Transverse colon (tissue), 4 donors: ENCODE measurements at regions not wholly inside any gene's neighbourhood (a gene's known extent, or its start where the extent isn't known, plus 50 kb on each side); places are given as distances from the start of the nearest gene placed in this dataset.
A peak's percentile ranks its signal among the peaks of the same experiment; 100 is the strongest.

Experiments used
- DNase-seq: peaks from one replicate; pipeline ENCODE4 v3.0.0-alpha.2; 2019
- H3K27ac ChIP-seq, 4 donors: fragments of 200-600 bp; sonication (generic); 2 replicates each; pipeline ENCODE4 v1.5.1; 2016 to 2018; ENCODE audit warnings: inconsistent platforms in 4 of 4
- H3K27me3 ChIP-seq: fragments of 200-600 bp; sonication (generic); 2 replicates; pipeline ENCODE4 v1.5.1; 2017; ENCODE audit warnings: inconsistent platforms
- H3K36me3 ChIP-seq, 4 donors: fragments of 200-600 bp; sonication (generic); 2 replicates each; pipeline ENCODE4 v1.5.1; 2017 to 2019; ENCODE audit warnings: inconsistent platforms in 4 of 4
- H3K4me1 ChIP-seq, 4 donors: fragments of 200-600 bp; sonication (generic); 2 replicates each; pipeline ENCODE4 v1.5.1; 2017 to 2020; ENCODE audit warnings: inconsistent platforms in 4 of 4
- H3K4me3 ChIP-seq, 4 donors: fragments of 200-600 bp; sonication (generic); 1 replicate in 1 of 4; 2 replicates in 3 of 4; pipeline versions ENCODE4 v1.5.1 to v1.6.1; 2017 to 2019; ENCODE audit warnings: inconsistent platforms in 4 of 4
- H3K9me3 ChIP-seq, 2 donors: fragments of 200-600 bp; sonication (generic); 2 replicates each; pipeline ENCODE4 v1.5.1; 2017 to 2019; ENCODE audit warnings: inconsistent platforms in 2 of 2
- EP300 ChIP-seq: sonication (generic); formaldehyde crosslinking; IDR thresholded peaks from one replicate; pipeline ENCODE4 v1.6.1; 2017; ENCODE audit warnings: antibody characterized with exemption, low read depth
- POLR2A ChIP-seq: fragments of 450-650 bp; IDR thresholded peaks from one replicate; pipeline ENCODE4 v1.6.1; 2016; ENCODE audit warnings: antibody characterized with exemption, mild to moderate bottlenecking, moderate library complexity
- POLR2AphosphoS5 ChIP-seq, 3 donors: sonication (generic); formaldehyde crosslinking; IDR thresholded peaks; one replicate each; pipeline ENCODE4 v1.6.1; 2016; ENCODE audit warnings: antibody characterized with exemption in 3 of 3
- WGBS, 2 donors: methylation state at CpG; one replicate each; pipeline ENCODE4 v1.1.5; 2018; ENCODE audit warnings: low coverage in 1 of 2; 5-methylcytosine and 5-hydroxymethylcytosine counted together
- in situ Hi-C, 4 donors: fragments of 200-750 bp; cut with MboI; loops; one replicate each; pipeline versions ENCODE4 v1.15.0 to v1.15.1; 2017; ENCODE audit warnings: low sequenced_read_pairs in 3 of 4, low pct_ligation_motif_present in 1 of 4, low pct_unique_long_range_greater_than_20kb in 1 of 4
- intact Hi-C: fragments of 100-400 bp; cut with DNase I; formaldehyde crosslinking; loops from one replicate; pipeline ENCODE4 v1.15.1; 2023; ENCODE audit warnings: low total_unique reads
- TF ChIP-seq, protein P1 (sequence below), 5 experiments: fragments of 200-600 bp in 3 of 5; fragments of 450-650 bp in 2 of 5; sonication (generic) in 3 of 5; IDR thresholded peaks; 1 replicate in 2 of 5; 2 replicates in 3 of 5; pipeline ENCODE4 v1.5.1; 2016 to 2017; ENCODE audit warnings: antibody characterized with exemption in 5 of 5, inconsistent platforms in 3 of 5, mild to moderate bottlenecking in 2 of 5, moderate library complexity in 1 of 5

- intact Hi-C loops, result no loop called here
- H3K4me1 ChIP-seq, result peaks cover 0 to 9% (median 2%) of the 10 kb centered on the region in 4 donors
- in situ Hi-C loops, result no loop called here
- H3K9me3 ChIP-seq, result no peaks in the 10 kb centered on the region
- H3K36me3 ChIP-seq, result no peaks in the 10 kb centered on the region
- TF ChIP-seq EP300 (no peak), POLR2AphosphoS5 (IDR thresholded peaks at IDR 0.05) (no peak), POLR2A (no peak)
- TF ChIP-seq, protein P1, sequence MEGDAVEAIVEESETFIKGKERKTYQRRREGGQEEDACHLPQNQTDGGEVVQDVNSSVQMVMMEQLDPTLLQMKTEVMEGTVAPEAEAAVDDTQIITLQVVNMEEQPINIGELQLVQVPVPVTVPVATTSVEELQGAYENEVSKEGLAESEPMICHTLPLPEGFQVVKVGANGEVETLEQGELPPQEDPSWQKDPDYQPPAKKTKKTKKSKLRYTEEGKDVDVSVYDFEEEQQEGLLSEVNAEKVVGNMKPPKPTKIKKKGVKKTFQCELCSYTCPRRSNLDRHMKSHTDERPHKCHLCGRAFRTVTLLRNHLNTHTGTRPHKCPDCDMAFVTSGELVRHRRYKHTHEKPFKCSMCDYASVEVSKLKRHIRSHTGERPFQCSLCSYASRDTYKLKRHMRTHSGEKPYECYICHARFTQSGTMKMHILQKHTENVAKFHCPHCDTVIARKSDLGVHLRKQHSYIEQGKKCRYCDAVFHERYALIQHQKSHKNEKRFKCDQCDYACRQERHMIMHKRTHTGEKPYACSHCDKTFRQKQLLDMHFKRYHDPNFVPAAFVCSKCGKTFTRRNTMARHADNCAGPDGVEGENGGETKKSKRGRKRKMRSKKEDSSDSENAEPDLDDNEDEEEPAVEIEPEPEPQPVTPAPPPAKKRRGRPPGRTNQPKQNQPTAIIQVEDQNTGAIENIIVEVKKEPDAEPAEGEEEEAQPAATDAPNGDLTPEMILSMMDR (IDR thresholded peaks at IDR 0.05), result no peak
- no peaks in the 10 kb centered on the region for H3K27me3 ChIP-seq
- DNase-seq, result peak; percentile 21
- H3K27ac ChIP-seq, result no peak overlapping the region
- WGBS, 2 donors, result 37 to 68% methylated on average over 7 to 28 of the region's 28 CpGs
- peak overlapping the region in 1 of 4 donors; percentile 26 for H3K4me3 ChIP-seq
Measured at GRCh38 chr19:27746691-27747380, 1466.1 kb downstream of the UQCRFS1 start.

GRCh38 chr19:27745978-27746542 lies 1466.9 kb downstream of the UQCRFS1 start:
- Histone ChIP-seq H3K27me3 (no peaks in the 10 kb centered on the region), H3K9me3 (no peaks in the 10 kb centered on the region), H3K4me1 (peaks cover 0 to 9% (median 2%) of the 10 kb centered on the region in 4 donors), H3K36me3 (no peaks in the 10 kb centered on the region), H3K27ac (no peak overlapping the region), H3K4me3 (no peak overlapping the region)
- in situ Hi-C loops, result no loop called here
- no peak for TF ChIP-seq POLR2A
- no peak for TF ChIP-seq EP300
- TF ChIP-seq, protein P1 (IDR thresholded peaks at IDR 0.05), result no peak
- no peak for TF ChIP-seq POLR2AphosphoS5 (IDR thresholded peaks at IDR 0.05)
- WGBS, 2 donors, result 84% methylated on average over 11 of the region's 11 CpGs; no CpG with 5 or more reads in 1 of the 2 donors
- intact Hi-C loops, result no loop called here
- DNase-seq, result no peak

DNA sequence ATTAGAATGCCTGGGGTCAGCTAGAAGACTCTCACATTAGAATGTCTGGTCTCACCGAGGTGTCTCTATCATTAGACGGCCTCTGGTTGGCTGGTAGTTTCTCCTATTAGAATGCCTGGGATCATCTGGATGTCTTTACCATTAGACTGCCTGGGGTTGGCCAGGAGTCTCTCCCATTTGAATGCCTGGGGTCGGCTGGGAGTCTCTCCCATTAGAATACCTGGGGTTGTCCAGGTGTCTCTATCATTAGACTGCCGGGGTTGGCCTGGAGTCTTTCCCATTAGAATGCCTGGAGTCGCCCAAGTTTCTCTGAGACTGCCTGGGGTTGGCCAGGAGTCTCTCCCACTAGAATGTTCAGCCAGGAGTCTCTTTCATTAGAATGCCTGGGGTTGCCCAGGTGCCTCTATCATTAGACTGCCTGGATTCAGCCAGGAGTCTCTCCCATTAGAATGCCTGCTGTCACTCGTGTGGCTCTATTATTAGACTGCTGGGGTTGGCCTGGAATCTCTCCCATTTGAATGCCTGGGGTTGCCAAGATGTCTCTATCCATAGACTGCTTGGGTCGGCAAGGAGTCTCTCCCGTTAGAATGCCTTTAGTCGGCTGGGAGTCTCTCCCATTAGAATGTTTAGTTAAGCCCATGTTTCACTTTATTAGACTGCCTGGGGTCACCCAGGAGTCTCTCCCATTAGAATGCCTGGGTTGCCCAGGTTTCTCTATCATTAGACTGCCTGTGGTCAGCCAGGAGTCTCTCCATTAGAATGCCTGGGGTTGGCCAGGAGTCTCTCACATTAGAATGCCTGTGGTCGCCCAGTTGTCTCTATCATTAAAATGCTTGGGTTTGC lies 1467.8 kb downstream of the UQCRFS1 start:
- intact Hi-C loops, result no loop called here
- no peaks in the 10 kb centered on the region for H3K9me3 ChIP-seq
- in situ Hi-C loops, result no loop called here
- no peak for DNase-seq
- H3K4me3 ChIP-seq, result no peak overlapping the region
- TF ChIP-seq EP300 (no peak), POLR2A (no peak), POLR2AphosphoS5 (IDR thresholded peaks at IDR 0.05) (no peak)
- TF ChIP-seq, protein P1 (IDR thresholded peaks at IDR 0.05), result no peak
- WGBS, 2 donors, result 91 to 100% methylated on average over 1 to 8 of the region's 10 CpGs
- H3K36me3 ChIP-seq, result no peaks in the 10 kb centered on the region
- no peak overlapping the region for H3K27ac ChIP-seq
- peaks cover 0 to 9% (median 2%) of the 10 kb centered on the region in 4 donors for H3K4me1 ChIP-seq
- H3K27me3 ChIP-seq, result no peaks in the 10 kb centered on the region

- Histone ChIP-seq H3K4me1 (peaks cover 0 to 8% (median 2%) of the 10 kb centered on the region in 4 donors), H3K4me3 (no peak overlapping the region), H3K9me3 (no peaks in the 10 kb centered on the region), H3K36me3 (no peaks in the 10 kb centered on the region), H3K27me3 (no peaks in the 10 kb centered on the region), H3K27ac (no peak overlapping the region)
- 87% methylated on average over 3 of the region's 3 CpGs; no CpG with 5 or more reads in 1 of the 2 donors for WGBS, 2 donors
- in situ Hi-C loops, result no loop called here
- no peak for TF ChIP-seq POLR2A
- TF ChIP-seq EP300, result no peak
- TF ChIP-seq, protein P1 (IDR thresholded peaks at IDR 0.05), result no peak
- no peak for TF ChIP-seq POLR2AphosphoS5 (IDR thresholded peaks at IDR 0.05)
- intact Hi-C loops, result no loop called here
- DNase-seq, result no peak
Measured at GRCh38 chr19:27742041-27742440, 1470.9 kb downstream of the UQCRFS1 start.
